ENCODE measurements at regions not wholly inside any gene's neighbourhood (a gene's known extent, or its start where the extent isn't known, plus 50 kb on each side); places are given as distances from the start of the nearest gene placed in this dataset.

- no peaks in the 10 kb centered on the region for H3K27me3 ChIP-seq (replicated peaks; ENCODE audit: control insufficient read depth, insufficient read depth, low read length)
- intact Hi-C loops (cut with micrococcal nuclease; ENCODE audit: unreplicated experiment): no loop called here
- H3K36me3 ChIP-seq (ENCODE audit: control insufficient read depth, insufficient read depth, low read length): no peaks in the 10 kb centered on the region
- ChIA-PET CTCF (interaction anchor here (0.6 kb wide), 1 partner anchor 179 kb away, joined by 4 read pairs; no protein-coding TSS in a partner anchor), POLR2A (no interaction called here)
- DNase-seq: no peak
- no peaks in the 10 kb centered on the region for H3K4me1 ChIP-seq
- H3K4me3 ChIP-seq (ENCODE audit: low read depth, low read length): no peak overlapping the region
- no peak overlapping the region for H3K27ac Mint-ChIP-seq (ENCODE audit: unreplicated experiment)
- BruUV-seq (replicated peaks): no TSS peak
- peaks cover 8% of the 10 kb centered on the region for H3K27me3 Mint-ChIP-seq (ENCODE audit: insufficient read depth, unreplicated experiment)
- no peaks in the 10 kb centered on the region for H3K4me1 Mint-ChIP-seq (ENCODE audit: low read depth, unreplicated experiment)
- H3K36me3 Mint-ChIP-seq (ENCODE audit: insufficient read depth, unreplicated experiment): no peaks in the 10 kb centered on the region
- H3K4me3 Mint-ChIP-seq (ENCODE audit: unreplicated experiment): no peak overlapping the region
- H3K9me3 Mint-ChIP-seq (ENCODE audit: unreplicated experiment): no peaks in the 10 kb centered on the region
- H3K9me3 ChIP-seq: no peaks in the 10 kb centered on the region
- no peak for TF ChIP-seq CTCF (IDR thresholded peaks at IDR 0.05; ENCODE audit: insufficient read depth in 1 of 2, low read depth in 1 of 2, low read length in 1 of 2, severe bottlenecking in 1 of 2, unreplicated experiment in 1 of 2)
Observed at GRCh38 chr1:232174306-232174705, 455.6 kb downstream of the SIPA1L2 start.

DNA sequence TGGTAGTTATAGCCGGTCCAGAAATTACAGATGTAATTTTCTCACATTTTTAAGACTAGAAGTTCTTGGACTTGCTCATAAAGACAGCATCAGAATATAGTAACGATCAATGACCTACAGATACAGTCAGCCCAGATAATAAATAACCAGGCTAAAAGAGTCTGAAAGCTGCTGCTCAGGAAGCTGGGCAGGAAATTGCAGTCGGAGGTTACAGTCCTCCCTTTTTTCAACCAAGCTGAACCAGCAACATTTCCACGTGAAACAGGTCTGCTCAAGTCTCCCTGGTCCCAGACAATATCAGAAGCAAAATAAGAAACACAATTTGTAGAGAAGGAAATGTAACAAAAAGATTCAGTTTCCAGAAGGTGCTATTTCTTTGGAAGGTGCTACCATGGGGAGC, 457.4 kb downstream of the SIPA1L2 start:
- Mint-ChIP-seq H3K27me3 (ENCODE audit: insufficient read depth, unreplicated experiment) (peaks cover 8% of the 10 kb centered on the region), H3K4me3 (ENCODE audit: unreplicated experiment) (no peak overlapping the region), H3K36me3 (ENCODE audit: insufficient read depth, unreplicated experiment) (no peaks in the 10 kb centered on the region), H3K9me3 (ENCODE audit: unreplicated experiment) (no peaks in the 10 kb centered on the region), H3K4me1 (ENCODE audit: low read depth, unreplicated experiment) (peaks cover 6% of the 10 kb centered on the region), H3K27ac (ENCODE audit: unreplicated experiment) (no peak overlapping the region)
- H3K4me3 ChIP-seq (ENCODE audit: low read depth, low read length): no peak overlapping the region
- no peak for DNase-seq
- H3K9me3 ChIP-seq: no peaks in the 10 kb centered on the region
- TF ChIP-seq CTCF (IDR thresholded peaks at IDR 0.05; ENCODE audit: insufficient read depth in 1 of 2, low read depth in 1 of 2, low read length in 1 of 2, severe bottlenecking in 1 of 2, unreplicated experiment in 1 of 2): no peak
- ChIA-PET POLR2A (no interaction called here), CTCF (no interaction called here)
- H3K27me3 ChIP-seq (replicated peaks; ENCODE audit: control insufficient read depth, insufficient read depth, low read length): no peaks in the 10 kb centered on the region
- H3K4me1 ChIP-seq: no peaks in the 10 kb centered on the region
- intact Hi-C loops (cut with micrococcal nuclease; ENCODE audit: unreplicated experiment): no loop called here
- H3K36me3 ChIP-seq (ENCODE audit: control insufficient read depth, insufficient read depth, low read length): no peaks in the 10 kb centered on the region
- no TSS peak for BruUV-seq (replicated peaks)

GRCh38 chr1:232170909-232171308, 459.0 kb downstream of the SIPA1L2 start:
- no peak for TF ChIP-seq CTCF (IDR thresholded peaks at IDR 0.05; ENCODE audit: insufficient read depth in 1 of 2, low read depth in 1 of 2, low read length in 1 of 2, severe bottlenecking in 1 of 2, unreplicated experiment in 1 of 2)
- peaks cover 8% of the 10 kb centered on the region for H3K27me3 Mint-ChIP-seq (ENCODE audit: insufficient read depth, unreplicated experiment)
- no TSS peak for BruUV-seq (replicated peaks)
- no peaks in the 10 kb centered on the region for H3K36me3 Mint-ChIP-seq (ENCODE audit: insufficient read depth, unreplicated experiment)
- no peaks in the 10 kb centered on the region for H3K9me3 ChIP-seq
- intact Hi-C loops (cut with micrococcal nuclease; ENCODE audit: unreplicated experiment): no loop called here
- no peaks in the 10 kb centered on the region for H3K27me3 ChIP-seq (replicated peaks; ENCODE audit: control insufficient read depth, insufficient read depth, low read length)
- no peak overlapping the region for H3K27ac Mint-ChIP-seq (ENCODE audit: unreplicated experiment)
- DNase-seq: no peak
- no peak overlapping the region for H3K4me3 ChIP-seq (ENCODE audit: low read depth, low read length)
- no peak overlapping the region for H3K4me3 Mint-ChIP-seq (ENCODE audit: unreplicated experiment)
- no peaks in the 10 kb centered on the region for H3K36me3 ChIP-seq (ENCODE audit: control insufficient read depth, insufficient read depth, low read length)
- CTCF ChIA-PET: no interaction called here
- H3K4me1 ChIP-seq: no peaks in the 10 kb centered on the region
- POLR2A ChIA-PET: no interaction called here
- H3K4me1 Mint-ChIP-seq (ENCODE audit: low read depth, unreplicated experiment): peaks cover 6% of the 10 kb centered on the region
- no peaks in the 10 kb centered on the region for H3K9me3 Mint-ChIP-seq (ENCODE audit: unreplicated experiment)
